ENCODE measurements at regions not wholly inside any gene's neighbourhood (a gene's known extent, or its start where the extent isn't known, plus 50 kb on each side); places are given as distances from the start of the nearest gene placed in this dataset.
"Not testable (repeated sequence)": the region's sequence is repeated elsewhere in the genome, so short reads cannot be mapped to it uniquely, and the experiment has no call there.

- DNase-seq, result no peak
These were observed 159.1 kb upstream of the ZNF608 start for GRCh38 chr5:124905256-124906130.

GRCh38 chr5:124906339-124907097, 160.1 kb upstream of the ZNF608 start:
- no peak for DNase-seq

GRCh38 chr5:124907098-124907644, 160.7 kb upstream of the ZNF608 start:
- no peak for DNase-seq

GRCh38 chr5:124908581-124909451, 162.4 kb upstream of the ZNF608 start:
- no peak for DNase-seq

- DNase-seq, result no peak
These were observed 163.3 kb upstream of the ZNF608 start for GRCh38 chr5:124909734-124910133.

- DNase-seq, result no peak
These were observed 164.0 kb upstream of the ZNF608 start for GRCh38 chr5:124910354-124911016.

GRCh38 chr5:124912638-124913328, 166.3 kb upstream of the ZNF608 start:
- no peak for DNase-seq

- no peak for DNase-seq
These were observed 166.9 kb upstream of the ZNF608 start for GRCh38 chr5:124913329-124913653.

- not testable (repeated sequence) for DNase-seq
These were observed 169.9 kb upstream of the ZNF608 start for GRCh38 chr5:124916313-124916712.

GRCh38 chr5:124918618-124919017, 172.2 kb upstream of the ZNF608 start:
- no peak for DNase-seq

- DNase-seq, result no peak
These were observed 172.6 kb upstream of the ZNF608 start for GRCh38 chr5:124919076-124919475.

GRCh38 chr5:124919747-124920525, 173.5 kb upstream of the ZNF608 start:
- DNase-seq, result no peak

- no peak for DNase-seq
These were observed 174.6 kb upstream of the ZNF608 start for GRCh38 chr5:124920909-124921666.

- no peak for DNase-seq
These were observed 175.3 kb upstream of the ZNF608 start for GRCh38 chr5:124921694-124922093.

GRCh38 chr5:124922255-124922975, 176.0 kb upstream of the ZNF608 start:
- DNase-seq, result no peak

GRCh38 chr5:124923131-124923530, 176.7 kb upstream of the ZNF608 start:
- DNase-seq, result no peak

GRCh38 chr5:124924729-124925128, 178.3 kb upstream of the ZNF608 start:
- no peak for DNase-seq

GRCh38 chr5:124927735-124928134, 181.3 kb upstream of the ZNF608 start:
- DNase-seq, result no peak

- no peak for DNase-seq
These were observed 182.6 kb upstream of the ZNF608 start for GRCh38 chr5:124929000-124929399.

Measured in activated CD4-positive, CD25-positive, alpha-beta regulatory T cell treated with anti-CD3 and anti-CD28 coated beads, Interleukin-2, amount 50 U/mL, for 72 hours (primary cell).